ENCODE measurements at regions not wholly inside any gene's neighbourhood (a gene's known extent, or its start where the extent isn't known, plus 50 kb on each side); places are given as distances from the start of the nearest gene placed in this dataset.

DNA sequence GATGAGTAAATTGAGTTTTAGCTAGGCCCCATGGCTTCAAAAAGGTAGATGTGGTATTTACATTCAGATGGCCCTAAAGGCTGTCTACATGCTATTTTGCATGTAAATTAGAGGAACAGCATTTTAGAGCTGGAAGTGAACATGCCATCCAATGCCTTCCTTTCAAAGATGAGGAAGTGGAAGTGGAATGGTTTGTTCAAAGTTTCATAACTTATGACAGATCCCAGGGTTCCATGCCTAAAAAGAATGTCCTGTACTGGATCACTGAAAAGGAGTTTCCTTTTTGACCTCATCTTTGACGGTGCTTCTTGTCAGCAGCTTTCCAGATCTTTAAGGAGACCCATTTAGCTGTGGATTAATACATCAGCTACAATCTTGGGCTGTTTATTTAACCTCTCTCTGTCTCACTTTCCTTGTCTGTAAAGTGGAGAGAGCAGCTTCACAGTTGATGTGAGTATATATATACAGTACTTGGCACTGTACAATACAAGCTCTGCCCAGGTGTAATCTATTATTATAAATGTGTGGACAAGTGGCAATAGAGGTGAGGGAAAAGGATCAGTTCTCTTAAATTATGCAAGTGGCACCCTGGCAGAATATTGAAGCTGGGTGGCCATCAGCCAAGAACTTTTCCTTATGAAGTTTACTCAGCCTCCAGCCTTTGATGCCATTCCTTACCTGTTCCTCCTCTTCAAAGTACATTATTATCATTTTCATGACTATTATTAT lies 68.7 kb upstream of the GOLGA8B start:
- no peaks in the 10 kb centered on the region for H3K36me3 ChIP-seq (ENCODE audit: control insufficient read depth in 2 of 2, extremely low read depth in 1 of 2, insufficient read depth in 2 of 2, low read length in 2 of 2)
- H3K27ac ChIP-seq (ENCODE audit: insufficient read depth, low read depth, low read length): no peak overlapping the region
- intact Hi-C loops (cut with micrococcal nuclease) (no loop called here), dilution Hi-C loops (cut with MboI; ENCODE audit: extremely low pct_ligation_motif_present, low sequenced_read_pairs) (no loop called here)
- TF ChIP-seq EZH2 (IDR thresholded peaks at IDR 0.05; ENCODE audit: borderline replicate concordance, low read depth, low read length, severe bottlenecking) (no peak), FOS (IDR thresholded peaks at IDR 0.05; ENCODE audit: borderline replicate concordance, insufficient read depth, low read length) (no peak), POLR2A (IDR thresholded peaks at IDR 0.05; ENCODE audit: low read depth, low read length) (no peak), JUN (IDR thresholded peaks at IDR 0.05; ENCODE audit: borderline replicate concordance, insufficient read depth, insufficient read length, low read depth) (no peak), MAX (IDR thresholded peaks at IDR 0.05; ENCODE audit: insufficient read depth, insufficient read length) (no peak), GATA2 (IDR thresholded peaks at IDR 0.05; ENCODE audit: insufficient read depth, insufficient read length, low read depth, low read length) (no peak), POLR2AphosphoS5 (IDR thresholded peaks at IDR 0.05; ENCODE audit: insufficient read depth, low read depth, low read length) (no peak), MYC (IDR thresholded peaks at IDR 0.05; ENCODE audit: low read depth, low read length) (no peak)
- TF ChIP-seq, protein P1, sequence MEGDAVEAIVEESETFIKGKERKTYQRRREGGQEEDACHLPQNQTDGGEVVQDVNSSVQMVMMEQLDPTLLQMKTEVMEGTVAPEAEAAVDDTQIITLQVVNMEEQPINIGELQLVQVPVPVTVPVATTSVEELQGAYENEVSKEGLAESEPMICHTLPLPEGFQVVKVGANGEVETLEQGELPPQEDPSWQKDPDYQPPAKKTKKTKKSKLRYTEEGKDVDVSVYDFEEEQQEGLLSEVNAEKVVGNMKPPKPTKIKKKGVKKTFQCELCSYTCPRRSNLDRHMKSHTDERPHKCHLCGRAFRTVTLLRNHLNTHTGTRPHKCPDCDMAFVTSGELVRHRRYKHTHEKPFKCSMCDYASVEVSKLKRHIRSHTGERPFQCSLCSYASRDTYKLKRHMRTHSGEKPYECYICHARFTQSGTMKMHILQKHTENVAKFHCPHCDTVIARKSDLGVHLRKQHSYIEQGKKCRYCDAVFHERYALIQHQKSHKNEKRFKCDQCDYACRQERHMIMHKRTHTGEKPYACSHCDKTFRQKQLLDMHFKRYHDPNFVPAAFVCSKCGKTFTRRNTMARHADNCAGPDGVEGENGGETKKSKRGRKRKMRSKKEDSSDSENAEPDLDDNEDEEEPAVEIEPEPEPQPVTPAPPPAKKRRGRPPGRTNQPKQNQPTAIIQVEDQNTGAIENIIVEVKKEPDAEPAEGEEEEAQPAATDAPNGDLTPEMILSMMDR (IDR thresholded peaks at IDR 0.05; ENCODE audit: extremely low read depth in 1 of 2, insufficient read depth in 1 of 2, low read depth in 1 of 2, low read length in 2 of 2): no peak
- no peaks in the 10 kb centered on the region for H3K9me1 ChIP-seq (replicated peaks; ENCODE audit: control insufficient read depth, extremely low read depth, insufficient read depth, low read length)
- ChIA-PET CTCF (interaction anchor here (1.0 kb wide), 1 partner anchor 31 kb away, joined by 4 read pairs; no protein-coding TSS in a partner anchor), POLR2A (no interaction called here)
- DNase-seq (ENCODE audit: low read depth, low spot score) (peak; percentile 6), FAIRE-seq (no peak)
- no peak overlapping the region for H3K9ac ChIP-seq (replicated peaks; ENCODE audit: extremely low read depth, insufficient read depth, low read length)
- no peaks in the 10 kb centered on the region for H3K27me3 ChIP-seq (ENCODE audit: control insufficient read depth in 2 of 2, insufficient read depth in 2 of 2, low read length in 2 of 2)
- no TSS peak for BruUV-seq (replicated peaks)
- no peaks in the 10 kb centered on the region for H3K79me2 ChIP-seq (ENCODE audit: control insufficient read depth, insufficient read depth, low read length)
- no peaks in the 10 kb centered on the region for H4K20me1 ChIP-seq (replicated peaks; ENCODE audit: control insufficient read depth, extremely low read depth, insufficient read depth, low read length)
- no peaks in the 10 kb centered on the region for H3K9me3 ChIP-seq (replicated peaks; ENCODE audit: control insufficient read depth, insufficient read depth, low read length)
- H2AFZ ChIP-seq (ENCODE audit: low read depth, low read length): peak overlapping the region; percentile 39
- no peak overlapping the region for H3K4me3 ChIP-seq (replicated peaks in 1 of 3; ENCODE audit: insufficient read depth in 1 of 3, low read depth in 1 of 3, low read length in 3 of 3)
- peaks cover 13% of the 10 kb centered on the region for H3K4me1 ChIP-seq (ENCODE audit: control insufficient read depth, extremely low read depth, insufficient read depth, low read length)
- H3K4me2 ChIP-seq (ENCODE audit: insufficient read depth, low read length): peak overlapping the region; percentile 21
